ENCODE measurements at regions not wholly inside any gene's neighbourhood (a gene's known extent, or its start where the extent isn't known, plus 50 kb on each side); places are given as distances from the start of the nearest gene placed in this dataset.

- DNase-seq (ENCODE audit: low read depth in 1 of 2, low spot score in 1 of 2), result no peak
- no peaks in the 10 kb centered on the region for H3K27me3 ChIP-seq (ENCODE audit: insufficient read depth, poor library complexity, severe bottlenecking)
- TF ChIP-seq CTCF (IDR thresholded peaks at IDR 0.05; ENCODE audit: insufficient read depth, low read length) (no peak), SPI1 (IDR thresholded peaks at IDR 0.05; ENCODE audit: borderline replicate concordance, low read depth) (no peak), GABPA (IDR thresholded peaks at IDR 0.05; ENCODE audit: low read depth) (no peak), REST (IDR thresholded peaks at IDR 0.05; ENCODE audit: insufficient replicate concordance, low read depth) (no peak), POLR2AphosphoS5 (IDR thresholded peaks at IDR 0.05; ENCODE audit: low read depth) (no peak)
- H3K27ac ChIP-seq (replicated peaks), result no peak overlapping the region
- no peak overlapping the region for H3K4me3 ChIP-seq (replicated peaks; ENCODE audit: insufficient read depth, low read length)
These were observed 97.5 kb upstream of the TWIST2 start for GRCh38 chr2:238750212-238750904.

GRCh38 chr2:238754259-238754658 is 93.6 kb upstream of the TWIST2 start:
- DNase-seq (ENCODE audit: low read depth in 1 of 2, low spot score in 1 of 2), result no peak
- Histone ChIP-seq H3K4me3 (replicated peaks; ENCODE audit: insufficient read depth, low read length) (no peak overlapping the region), H3K27me3 (ENCODE audit: insufficient read depth, poor library complexity, severe bottlenecking) (no peaks in the 10 kb centered on the region), H3K27ac (replicated peaks) (no peak overlapping the region)
- TF ChIP-seq SPI1 (IDR thresholded peaks at IDR 0.05; ENCODE audit: borderline replicate concordance, low read depth) (no peak), CTCF (IDR thresholded peaks at IDR 0.05; ENCODE audit: insufficient read depth, low read length) (no peak), GABPA (IDR thresholded peaks at IDR 0.05; ENCODE audit: low read depth) (no peak), REST (IDR thresholded peaks at IDR 0.05; ENCODE audit: insufficient replicate concordance, low read depth) (no peak), POLR2AphosphoS5 (IDR thresholded peaks at IDR 0.05; ENCODE audit: low read depth) (no peak)

- no peaks in the 10 kb centered on the region for H3K27me3 ChIP-seq (ENCODE audit: insufficient read depth, poor library complexity, severe bottlenecking)
- TF ChIP-seq SPI1 (IDR thresholded peaks at IDR 0.05; ENCODE audit: borderline replicate concordance, low read depth) (no peak), REST (IDR thresholded peaks at IDR 0.05; ENCODE audit: insufficient replicate concordance, low read depth) (peak; percentile 91)
- no peak overlapping the region for H3K27ac ChIP-seq (replicated peaks)
- no peak for DNase-seq (ENCODE audit: low read depth in 1 of 2, low spot score in 1 of 2)
- no peak overlapping the region for H3K4me3 ChIP-seq (replicated peaks; ENCODE audit: insufficient read depth, low read length)
These were observed 86.0 kb upstream of the TWIST2 start for GRCh38 chr2:238761868-238762267.

Measured in HL-60 (cell line).